ENCODE measurements at regions not wholly inside any gene's neighbourhood (a gene's known extent, or its start where the extent isn't known, plus 50 kb on each side); places are given as distances from the start of the nearest gene placed in this dataset.
"Not testable (repeated sequence)": the region's sequence is repeated elsewhere in the genome, so short reads cannot be mapped to it uniquely, and the experiment has no call there.

DNA sequence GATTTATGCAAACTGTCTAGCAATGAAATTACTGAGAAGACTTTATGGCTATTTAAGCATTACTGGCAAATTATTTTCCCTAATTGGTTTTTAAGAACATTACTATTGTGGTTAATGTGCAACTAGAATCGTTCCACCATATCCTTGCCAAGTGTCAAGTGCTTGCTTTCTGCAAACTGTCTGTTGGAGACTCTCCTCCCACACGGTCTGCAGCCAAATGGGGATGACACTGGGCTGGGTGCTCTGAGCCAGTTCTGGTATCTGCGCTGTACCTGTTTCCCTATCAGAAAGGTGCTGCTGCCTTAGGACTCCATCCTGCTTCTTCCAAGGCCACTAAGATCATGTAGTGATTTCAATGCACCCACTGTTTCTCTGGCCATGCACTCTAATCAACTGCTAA is 110.4 kb downstream of the RAMP3 start:
- DNase-seq (ENCODE audit: low read depth) = no peak

DNA sequence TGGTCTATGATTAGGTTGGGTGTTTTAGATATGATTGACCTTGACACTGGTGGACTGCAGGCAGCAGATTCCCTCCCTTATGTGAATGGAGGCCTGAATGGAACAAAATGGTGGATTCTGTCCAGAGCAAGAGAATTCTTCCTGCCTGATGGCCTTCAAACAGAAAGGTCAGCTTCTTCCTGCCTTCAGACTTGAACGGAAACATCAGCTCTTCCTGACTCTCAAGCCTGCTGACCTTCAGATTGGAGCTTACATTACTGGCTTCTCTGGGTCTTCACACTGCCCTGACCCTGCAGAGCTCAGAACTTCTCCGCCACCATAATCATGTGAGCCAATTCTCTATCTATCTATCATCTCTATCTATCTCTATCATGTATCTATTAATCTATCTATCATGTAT is 111.6 kb downstream of the RAMP3 start:
- no peak for DNase-seq (ENCODE audit: low read depth)

DNA sequence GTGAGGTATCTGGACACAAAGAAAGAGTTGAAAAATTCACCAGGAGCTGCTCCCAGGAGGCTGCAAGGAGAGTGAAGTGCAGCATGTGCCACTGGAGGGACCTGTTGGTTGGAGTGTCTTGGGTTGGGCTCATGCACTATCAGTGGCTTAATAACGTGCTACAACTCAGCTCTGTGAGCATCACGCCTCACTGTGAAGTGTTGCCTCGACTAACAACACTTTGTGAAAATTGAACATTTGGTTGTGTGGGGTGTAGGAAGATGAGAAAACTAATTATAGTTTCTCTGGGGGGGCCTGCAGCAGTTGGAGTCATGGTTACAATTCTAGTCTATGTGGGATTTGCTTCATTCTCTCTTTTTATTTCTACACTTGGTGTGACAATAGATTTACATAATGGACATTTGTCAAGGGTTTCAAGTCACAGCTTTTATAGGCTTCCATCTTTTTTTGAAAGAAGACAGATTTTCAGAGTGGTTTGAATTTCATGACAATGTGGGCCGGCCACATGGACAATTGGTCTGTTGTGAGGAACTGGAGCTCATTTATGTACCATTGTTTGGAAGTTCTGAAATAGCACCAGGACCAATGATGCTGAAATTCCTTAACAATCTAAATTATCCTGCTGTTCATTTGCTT is 121.3 kb downstream of the RAMP3 start:
- DNase-seq (ENCODE audit: low read depth) = no peak

DNA sequence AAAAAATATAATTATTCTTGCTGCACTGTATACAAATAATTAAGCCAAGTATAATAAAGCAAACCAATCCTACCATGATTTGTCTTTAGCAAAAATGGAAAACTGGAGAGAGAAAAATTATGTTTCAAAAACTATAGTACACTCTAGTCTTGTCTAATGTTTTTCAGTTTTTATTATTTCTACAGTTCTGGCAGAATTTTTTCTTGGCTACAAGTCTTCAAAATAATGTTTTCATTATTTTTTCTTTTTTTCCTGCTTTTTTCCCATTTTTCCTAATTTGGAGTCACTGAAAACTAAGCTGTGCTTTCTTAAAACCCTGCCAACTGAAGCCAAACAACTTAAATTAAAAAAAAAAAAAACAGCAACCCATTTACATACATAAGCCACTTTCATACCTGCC is 132.0 kb downstream of the RAMP3 start:
- DNase-seq (ENCODE audit: low read depth) = not testable (repeated sequence)

DNA sequence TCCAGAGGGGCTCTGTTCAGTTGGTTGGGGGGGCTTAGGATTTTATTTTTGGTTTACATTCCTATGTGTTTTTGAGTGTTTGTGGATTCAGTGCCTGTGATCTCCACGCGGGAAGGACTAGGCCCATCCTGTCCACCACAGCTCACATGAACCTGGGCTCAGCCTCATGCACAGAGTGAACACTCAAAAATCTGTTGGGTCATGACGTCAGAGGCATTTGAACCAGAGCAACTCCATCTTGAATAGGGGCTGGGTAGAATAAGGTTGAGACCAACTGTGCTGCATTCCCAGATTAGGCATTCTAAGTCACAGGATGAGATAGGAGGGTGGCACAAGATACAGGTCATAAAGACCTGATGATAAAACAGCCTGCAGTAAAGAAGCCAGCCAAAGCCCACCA is 133.3 kb downstream of the RAMP3 start:
- no peak for DNase-seq (ENCODE audit: low read depth)

DNA sequence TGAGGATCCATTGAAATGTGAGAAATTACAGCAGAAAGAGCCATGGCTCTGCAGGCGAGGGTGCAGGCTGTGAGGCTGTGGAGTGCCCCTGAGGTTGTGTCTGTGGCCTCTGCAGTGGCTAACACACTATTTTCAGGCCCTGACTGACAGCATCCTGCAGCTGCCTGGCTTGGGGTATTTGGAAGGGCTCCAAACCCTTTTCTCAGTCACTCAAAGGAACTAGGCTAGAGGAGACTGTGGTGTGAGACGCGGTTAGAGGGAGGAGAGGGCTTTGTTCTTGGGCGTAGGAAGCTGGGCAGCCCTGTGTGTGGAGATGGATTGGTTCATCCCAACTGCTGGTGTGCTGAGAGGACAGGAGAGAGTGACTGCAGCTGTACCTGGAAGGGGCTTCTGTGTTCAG is 134.9 kb downstream of the RAMP3 start:
- no peak for DNase-seq (ENCODE audit: low read depth)

DNA sequence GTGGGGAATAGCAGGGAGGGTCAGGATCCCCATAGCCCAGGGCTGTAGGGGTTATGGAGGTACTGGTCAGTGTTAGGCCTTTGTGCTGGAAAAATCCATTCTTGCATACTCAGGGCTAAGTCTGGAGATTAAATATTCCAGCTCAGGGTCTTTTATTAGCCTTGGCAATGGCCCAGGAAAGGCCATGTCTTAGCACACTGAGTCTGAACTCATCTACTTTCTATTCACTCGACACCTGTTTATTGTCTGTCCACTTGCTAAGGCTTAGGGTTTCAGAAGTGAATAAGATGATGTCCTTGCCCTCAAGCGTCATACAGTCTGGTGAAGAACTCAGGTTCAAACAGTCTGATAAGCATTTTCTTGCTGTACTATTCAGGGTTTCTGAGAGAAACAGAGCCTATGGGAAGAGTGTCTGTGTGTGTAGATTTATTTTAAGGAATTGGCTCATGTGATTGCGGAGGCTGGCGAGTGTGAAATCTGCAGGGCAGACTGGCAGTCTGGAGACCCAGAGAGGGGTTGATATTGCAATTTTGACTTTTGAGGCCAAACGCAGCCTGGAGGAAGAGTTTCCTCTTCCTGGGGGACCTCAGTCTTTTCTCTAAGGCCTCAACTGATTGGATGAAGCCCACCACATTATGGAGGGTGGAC is 135.8 kb downstream of the RAMP3 start:
- DNase-seq (ENCODE audit: low read depth) = no peak

DNA sequence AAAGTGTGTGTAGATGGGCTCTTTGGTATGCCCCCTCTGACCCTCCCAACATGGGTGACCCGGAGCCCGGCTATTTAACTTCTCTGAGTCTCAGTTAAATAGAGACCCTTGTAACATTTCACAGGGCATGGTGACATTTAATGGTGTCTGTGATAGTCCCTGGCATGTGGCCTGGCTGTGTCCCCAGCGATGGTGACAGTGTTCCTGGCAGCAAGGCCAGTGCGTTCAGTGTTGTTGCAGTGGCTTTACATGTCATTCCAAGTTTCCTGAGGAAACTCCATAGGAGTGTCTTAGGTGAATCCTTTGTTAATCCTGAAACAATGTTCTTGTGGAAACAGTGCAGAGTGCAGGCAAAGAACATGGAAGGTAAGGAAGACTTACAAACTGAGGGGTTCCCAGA is 137.0 kb downstream of the RAMP3 start:
- no peak for DNase-seq (ENCODE audit: low read depth)

DNA sequence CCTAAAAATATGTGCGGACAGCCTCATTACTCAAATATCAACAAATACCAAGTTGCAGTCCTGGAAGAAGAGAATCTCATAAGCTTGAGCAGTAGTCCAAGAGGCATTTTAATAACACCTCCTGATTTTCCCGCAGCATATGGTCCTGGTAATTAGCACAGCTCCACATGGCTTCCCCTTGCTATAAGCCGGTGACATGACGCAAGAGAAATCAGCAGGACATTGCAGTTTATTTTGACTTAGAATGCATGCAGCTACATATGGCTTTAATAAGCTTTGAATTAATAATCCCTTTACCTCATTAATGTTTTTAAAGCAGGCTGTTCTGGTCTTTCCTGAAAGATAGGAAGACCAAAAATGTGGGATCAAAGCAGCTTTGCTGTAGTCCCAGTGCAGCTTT is 137.6 kb downstream of the RAMP3 start:
- DNase-seq (ENCODE audit: low read depth) = no peak

DNA sequence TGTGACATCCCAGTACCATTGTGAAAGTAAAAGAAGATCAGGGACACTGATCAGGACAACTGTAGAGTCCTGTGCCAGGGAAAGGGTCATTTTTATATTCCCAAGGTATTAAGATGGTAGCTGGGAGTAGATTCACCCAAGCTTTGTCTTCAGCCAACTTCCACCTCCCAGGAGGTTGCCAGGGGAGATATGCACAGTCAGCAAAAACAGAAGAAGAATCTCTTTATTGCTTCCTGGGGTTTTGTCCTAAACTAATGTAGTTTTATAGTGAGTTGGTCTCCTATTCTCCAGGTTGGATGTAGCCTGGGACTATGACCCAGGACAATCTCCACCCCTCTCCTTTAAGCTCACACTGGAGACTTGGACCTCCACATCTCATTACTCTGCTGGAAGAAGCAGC is 139.2 kb downstream of the RAMP3 start:
- no peak for DNase-seq (ENCODE audit: low read depth)

DNA sequence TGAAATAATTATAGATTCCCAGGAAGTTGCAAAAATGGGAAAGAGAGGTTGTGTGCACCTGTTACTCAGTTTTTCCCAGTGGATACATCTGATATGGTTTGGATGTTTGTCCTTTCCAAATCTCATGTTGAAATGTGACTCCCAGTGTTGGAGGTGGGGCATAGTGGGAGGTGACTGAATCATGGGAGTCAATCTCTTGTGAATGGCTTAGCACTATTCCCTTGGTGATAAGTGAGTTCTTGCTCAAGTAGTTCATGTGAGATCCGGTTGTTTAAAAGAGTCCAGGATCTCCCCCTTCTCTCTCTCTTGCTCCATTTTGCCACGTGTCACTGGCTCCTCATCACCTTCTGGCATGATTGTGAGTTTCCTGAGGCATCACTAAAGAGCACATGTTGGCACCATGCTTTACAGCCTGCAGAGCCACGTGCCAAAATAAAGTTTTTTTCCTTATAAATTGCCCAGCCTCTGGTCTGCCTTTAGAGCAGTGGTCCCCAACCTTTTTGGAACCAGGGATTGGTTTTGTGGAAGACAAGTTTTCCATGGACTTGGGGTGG is 149.2 kb downstream of the RAMP3 start:
- no peak for DNase-seq (ENCODE audit: low read depth)

DNA sequence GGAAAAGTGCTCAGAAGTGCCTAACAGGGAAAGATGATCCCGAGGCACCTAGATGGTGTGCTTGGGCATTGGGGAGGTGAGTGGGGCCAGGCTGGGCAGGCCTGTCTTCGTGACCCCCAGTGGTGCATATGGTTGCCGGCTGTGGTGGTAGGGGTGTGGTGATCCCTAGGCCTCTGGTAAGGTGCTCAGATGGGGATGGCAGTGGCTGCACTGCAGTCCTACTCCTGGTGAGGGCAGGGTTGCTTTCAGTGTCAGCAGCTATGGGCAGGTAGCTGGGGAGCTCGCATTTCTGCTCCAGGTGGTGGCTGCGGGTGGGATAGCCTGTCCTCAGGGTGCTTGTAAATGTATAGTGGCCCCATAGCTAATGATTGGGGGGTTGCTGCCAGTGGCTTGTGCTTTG is 154.0 kb downstream of the RAMP3 start:
- DNase-seq (ENCODE audit: low read depth) = no peak

DNA sequence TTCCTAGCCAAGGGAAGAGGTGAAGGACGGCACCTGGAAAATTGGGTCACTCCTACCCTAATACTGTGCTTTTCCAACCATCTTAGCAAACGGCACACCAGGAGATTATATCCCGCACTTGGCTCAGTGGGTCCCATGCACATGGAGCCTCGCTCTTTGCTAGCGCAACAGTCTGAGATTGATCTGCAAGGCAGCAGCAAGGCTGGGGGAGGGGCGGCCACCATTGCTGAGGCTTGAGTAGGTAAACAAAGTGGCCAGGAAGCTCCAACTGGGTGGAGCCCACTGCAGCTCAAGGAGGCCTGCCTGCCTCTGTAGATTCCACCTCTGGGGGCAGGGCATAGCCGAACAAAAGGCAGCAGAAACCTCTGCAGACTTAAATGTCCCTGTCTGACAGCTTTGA is 157.9 kb downstream of the RAMP3 start:
- DNase-seq (ENCODE audit: low read depth) = not testable (repeated sequence)

DNA sequence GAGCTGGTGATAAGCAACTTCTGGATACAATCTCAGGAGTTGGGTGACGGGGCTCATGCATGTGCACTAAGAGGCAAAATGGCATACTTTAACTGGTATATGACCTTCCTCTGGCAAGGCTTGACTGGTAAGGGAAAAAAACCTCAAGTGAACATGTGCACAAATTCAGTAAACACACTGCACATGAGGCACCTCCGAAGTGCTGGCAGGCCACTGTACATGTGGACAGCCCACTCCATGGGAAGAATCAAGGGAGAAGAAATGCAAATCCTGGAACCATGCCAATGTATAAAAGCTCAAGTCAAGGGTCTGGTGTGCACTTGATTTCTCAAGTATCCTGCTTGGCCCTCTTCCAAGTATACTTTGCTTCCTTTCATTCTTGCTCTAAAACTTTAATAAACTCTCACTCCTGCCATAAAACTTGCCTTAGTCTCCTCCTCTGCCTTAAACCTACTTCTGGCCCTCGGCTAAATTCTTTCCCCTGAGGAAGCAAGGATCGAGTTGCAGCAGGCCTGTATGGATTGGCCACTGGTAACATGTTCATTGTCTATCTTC is 167.2 kb downstream of the RAMP3 start:
- no peak for DNase-seq (ENCODE audit: low read depth)

DNA sequence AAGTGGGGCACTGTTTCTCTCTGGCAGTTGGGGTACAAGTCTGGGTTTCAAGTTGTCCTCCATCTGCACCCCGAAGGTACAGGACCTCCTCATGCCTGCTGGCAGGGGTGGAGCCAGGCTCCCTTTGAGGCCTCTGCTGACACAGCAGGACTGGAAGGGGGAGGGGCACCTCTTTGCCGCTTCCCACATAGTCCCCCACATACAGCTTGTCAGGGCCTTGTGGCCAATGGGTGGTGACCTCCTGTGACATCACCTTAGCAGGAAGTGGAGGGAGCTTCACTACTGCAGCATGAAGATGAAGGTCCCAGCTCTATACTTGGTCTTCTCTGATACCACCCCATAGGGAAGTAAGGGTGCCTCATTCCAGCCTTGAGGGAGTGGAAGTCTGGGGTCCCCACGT is 167.8 kb downstream of the RAMP3 start:
- DNase-seq (ENCODE audit: low read depth) = no peak

DNA sequence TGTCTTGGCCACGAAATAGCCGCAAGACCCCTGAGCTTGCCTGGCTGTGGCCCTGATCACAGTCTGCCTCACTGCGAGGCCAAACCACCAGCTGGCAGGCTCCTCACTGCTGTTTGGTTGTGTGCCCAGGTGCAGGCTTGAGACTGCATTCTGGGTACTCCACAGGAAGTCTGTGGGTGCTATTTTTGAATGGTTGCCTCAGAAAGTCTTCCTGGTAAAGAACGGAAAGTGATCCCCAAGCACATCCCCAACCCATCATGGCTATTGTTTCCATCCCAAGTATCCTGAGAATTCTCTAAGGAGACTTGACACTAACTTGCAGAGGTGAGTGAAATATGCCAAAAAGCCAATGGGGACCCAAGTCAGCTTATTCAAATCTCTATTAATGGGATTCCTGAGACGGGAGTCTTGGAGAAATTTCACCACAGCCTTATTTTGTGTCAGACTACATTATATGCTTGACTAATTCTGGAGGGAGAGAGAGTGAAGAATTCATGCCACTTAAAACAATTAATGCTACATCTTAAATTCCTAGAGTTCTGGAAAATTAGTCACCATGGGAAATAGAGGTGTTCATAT is 170.9 kb downstream of the RAMP3 start:
- no peak for DNase-seq (ENCODE audit: low read depth)

DNA sequence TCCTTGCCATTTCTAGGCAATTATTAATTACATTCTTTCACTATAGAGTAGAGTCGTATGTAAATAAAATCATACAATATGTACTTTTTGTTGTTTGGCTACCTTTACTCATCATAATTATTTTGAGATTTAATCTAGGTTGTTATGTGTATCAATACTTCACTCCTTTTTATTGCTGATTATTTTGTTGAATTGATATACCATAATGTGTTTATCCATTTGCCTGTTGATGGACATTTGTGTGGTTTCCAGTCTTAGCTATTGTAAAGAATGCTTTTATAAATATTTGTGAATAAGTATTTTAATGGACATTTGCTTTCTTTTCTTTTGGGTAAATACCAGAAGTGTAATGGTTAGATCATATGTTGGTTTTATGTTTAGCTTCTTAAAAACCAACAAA is 174.0 kb downstream of the RAMP3 start:
- DNase-seq (ENCODE audit: low read depth) = no peak

DNA sequence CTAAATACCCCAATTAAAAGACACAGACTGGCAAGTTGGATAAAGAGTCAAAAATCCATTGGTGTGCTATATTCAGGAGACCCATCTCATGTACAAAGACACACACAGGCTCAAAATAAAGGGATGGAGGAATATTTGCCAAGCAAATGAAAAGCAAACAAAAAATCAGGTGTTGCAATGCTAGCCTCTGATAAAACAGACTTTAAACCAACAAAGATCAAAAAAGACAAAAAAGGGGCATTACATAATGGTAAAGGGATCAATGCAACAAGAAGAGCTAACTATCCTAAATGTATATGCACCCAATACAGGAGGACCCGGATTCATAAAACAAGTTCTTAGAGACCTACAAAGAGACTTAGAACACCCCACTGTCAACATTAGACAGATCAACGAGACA is 177.4 kb downstream of the RAMP3 start:
- DNase-seq (ENCODE audit: low read depth) = not testable (repeated sequence)

DNA sequence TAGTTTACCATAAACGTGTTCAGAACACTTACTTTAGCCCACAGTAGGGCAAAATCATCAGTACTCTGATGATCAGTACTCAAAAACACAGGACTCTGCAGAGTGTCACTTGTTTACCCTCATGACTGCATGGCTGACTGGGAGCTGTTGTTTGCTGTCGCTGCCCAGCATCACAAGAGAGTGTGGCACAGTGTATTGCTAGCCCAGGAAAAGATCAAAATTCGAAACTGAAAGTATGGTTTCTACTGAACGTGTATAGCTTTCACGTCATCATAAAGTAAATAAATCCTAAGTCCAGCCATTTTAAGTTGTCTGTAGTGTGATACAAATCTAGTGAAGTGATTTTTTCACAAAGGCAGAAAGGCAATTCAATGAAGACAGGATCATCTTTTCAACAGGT is 184.6 kb downstream of the RAMP3 start:
- no peak for DNase-seq (ENCODE audit: low read depth)

DNA sequence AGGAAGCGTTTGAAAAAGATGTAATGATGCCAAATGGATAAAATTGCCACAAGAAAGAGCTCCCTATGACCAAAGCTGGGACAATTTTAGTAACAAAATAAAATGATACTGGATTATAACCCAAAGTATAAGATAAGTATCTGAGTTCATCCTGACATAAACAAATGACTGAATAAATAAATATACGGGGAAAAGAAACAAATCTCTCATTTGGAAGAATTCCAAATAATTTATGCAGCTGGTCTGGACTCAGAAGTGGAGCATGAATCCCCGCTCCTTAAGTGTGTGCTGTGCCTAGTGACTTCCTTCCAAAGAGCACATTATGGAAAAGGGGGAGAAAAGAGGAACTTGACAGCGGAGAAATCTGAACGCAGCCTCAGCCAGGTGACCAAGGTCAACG is 186.2 kb downstream of the RAMP3 start:
- DNase-seq (ENCODE audit: low read depth) = no peak

DNA sequence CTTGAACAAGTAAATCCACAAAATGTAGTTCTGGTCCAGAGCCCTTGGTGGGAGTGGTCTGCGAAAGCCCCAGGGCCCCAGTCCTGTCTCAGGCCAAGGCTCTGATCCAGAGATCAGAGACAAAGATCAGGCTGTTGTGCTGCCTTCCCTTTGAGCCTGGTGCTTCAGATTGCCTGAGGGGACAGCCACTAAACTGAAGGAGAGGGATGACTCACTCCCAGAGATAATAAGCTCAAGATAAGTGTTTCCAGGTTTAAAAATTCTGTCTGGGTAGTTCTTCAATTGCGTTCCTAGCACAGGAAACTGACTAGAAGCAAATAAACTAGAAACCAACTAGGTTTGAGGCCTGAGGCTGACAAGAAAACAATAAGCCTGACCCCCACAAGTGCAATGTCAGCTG is 190.2 kb downstream of the RAMP3 start:
- DNase-seq (ENCODE audit: low read depth) = peak; percentile 42

DNA sequence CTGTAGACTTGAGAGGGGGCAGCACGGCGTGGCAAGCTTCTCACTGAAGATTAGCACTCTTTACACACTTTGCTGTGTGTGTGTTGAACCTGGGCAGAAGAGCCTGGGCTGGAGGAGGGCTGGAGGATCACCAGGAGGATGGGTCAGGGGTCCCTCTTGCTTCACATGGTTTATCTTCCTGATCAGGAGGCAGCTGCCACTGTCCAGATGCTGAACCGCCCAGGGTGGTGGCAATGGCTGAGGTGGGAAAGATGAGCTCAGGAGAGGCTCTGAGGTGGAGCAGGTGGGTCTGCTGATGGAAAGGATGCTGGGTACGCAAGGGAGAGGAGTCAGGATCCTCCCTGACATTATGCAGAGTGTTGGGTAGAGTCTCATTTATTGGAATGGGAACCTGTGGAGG is 191.5 kb downstream of the RAMP3 start:
- no peak for DNase-seq (ENCODE audit: low read depth)

DNA sequence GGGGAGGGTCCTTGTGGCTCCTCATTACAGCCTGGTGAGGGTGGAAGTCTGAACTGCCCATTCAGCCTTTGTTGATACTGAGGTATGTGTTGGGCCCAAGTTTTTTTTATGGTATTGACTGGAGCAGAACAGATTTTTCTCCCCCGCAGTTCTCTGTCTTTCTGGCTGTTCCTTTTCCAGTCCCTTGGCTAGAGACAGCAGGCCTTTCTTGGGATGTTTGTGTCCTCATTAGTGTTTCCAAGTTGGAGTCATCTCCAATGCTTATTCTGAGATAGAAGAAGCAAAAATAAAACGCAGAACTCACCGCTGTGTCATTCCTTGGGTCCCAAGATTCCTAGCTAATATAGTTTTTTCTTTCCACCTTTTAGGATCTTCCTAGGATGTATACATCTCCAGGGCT is 193.3 kb downstream of the RAMP3 start:
- DNase-seq (ENCODE audit: low read depth) = no peak

Measured in fibroblast of the conjunctiva (primary cell).